ENCODE measurements at regions not wholly inside any gene's neighbourhood (a gene's known extent, or its start where the extent isn't known, plus 50 kb on each side); places are given as distances from the start of the nearest gene placed in this dataset.
"Not testable (repeated sequence)": the region's sequence is repeated elsewhere in the genome, so short reads cannot be mapped to it uniquely, and the experiment has no call there.

DNA sequence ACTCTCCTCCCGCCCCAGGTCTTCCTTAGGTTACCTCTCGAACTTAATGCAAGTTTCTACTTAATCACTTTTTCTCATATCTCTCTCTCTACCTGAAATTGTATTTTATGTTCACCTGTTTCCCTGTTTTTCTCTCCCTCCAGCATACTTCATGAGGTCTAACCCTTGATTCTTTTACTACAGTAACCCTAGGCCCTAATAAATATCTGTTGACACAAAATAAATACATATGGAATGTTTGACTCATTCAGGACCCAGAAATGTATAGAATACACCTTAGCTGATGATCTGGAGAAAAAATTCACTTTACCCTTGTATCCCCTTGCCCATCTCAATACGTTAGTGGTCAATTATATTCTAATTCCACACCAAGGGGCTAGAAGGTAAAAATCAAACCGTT is 250.9 kb upstream of the PTGER4 start:
- TF ChIP-seq, protein P1, sequence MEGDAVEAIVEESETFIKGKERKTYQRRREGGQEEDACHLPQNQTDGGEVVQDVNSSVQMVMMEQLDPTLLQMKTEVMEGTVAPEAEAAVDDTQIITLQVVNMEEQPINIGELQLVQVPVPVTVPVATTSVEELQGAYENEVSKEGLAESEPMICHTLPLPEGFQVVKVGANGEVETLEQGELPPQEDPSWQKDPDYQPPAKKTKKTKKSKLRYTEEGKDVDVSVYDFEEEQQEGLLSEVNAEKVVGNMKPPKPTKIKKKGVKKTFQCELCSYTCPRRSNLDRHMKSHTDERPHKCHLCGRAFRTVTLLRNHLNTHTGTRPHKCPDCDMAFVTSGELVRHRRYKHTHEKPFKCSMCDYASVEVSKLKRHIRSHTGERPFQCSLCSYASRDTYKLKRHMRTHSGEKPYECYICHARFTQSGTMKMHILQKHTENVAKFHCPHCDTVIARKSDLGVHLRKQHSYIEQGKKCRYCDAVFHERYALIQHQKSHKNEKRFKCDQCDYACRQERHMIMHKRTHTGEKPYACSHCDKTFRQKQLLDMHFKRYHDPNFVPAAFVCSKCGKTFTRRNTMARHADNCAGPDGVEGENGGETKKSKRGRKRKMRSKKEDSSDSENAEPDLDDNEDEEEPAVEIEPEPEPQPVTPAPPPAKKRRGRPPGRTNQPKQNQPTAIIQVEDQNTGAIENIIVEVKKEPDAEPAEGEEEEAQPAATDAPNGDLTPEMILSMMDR (conservative IDR thresholded peaks at IDR 0.05; ENCODE audit: low read depth, low read length), result no peak
- no peak for DNase-seq (ENCODE audit: low read depth)
- no peak overlapping the region for H3K4me3 ChIP-seq (ENCODE audit: low read length)

DNA sequence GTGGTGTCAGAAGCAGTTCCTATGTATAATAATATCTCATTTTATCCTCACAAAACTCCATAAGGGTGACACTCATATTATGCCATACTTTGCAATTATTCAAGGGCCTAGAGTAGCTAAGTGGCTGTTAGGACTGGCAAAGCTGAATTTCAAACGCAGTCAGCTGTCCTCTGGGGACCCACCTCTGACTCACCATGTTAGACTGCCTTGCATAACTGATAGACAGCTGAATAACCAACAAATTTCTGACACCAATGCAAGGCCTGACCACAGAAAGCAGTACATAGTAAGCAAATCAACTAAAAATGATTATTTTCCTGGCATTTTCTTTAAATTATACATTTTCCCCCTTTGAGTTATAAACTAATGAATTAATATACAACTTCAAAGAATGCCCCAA is 251.6 kb upstream of the PTGER4 start:
- TF ChIP-seq, protein P1 (conservative IDR thresholded peaks at IDR 0.05; ENCODE audit: low read depth, low read length), result no peak
- H3K4me3 ChIP-seq (ENCODE audit: low read length), result no peak overlapping the region
- no peak for DNase-seq (ENCODE audit: low read depth)

DNA sequence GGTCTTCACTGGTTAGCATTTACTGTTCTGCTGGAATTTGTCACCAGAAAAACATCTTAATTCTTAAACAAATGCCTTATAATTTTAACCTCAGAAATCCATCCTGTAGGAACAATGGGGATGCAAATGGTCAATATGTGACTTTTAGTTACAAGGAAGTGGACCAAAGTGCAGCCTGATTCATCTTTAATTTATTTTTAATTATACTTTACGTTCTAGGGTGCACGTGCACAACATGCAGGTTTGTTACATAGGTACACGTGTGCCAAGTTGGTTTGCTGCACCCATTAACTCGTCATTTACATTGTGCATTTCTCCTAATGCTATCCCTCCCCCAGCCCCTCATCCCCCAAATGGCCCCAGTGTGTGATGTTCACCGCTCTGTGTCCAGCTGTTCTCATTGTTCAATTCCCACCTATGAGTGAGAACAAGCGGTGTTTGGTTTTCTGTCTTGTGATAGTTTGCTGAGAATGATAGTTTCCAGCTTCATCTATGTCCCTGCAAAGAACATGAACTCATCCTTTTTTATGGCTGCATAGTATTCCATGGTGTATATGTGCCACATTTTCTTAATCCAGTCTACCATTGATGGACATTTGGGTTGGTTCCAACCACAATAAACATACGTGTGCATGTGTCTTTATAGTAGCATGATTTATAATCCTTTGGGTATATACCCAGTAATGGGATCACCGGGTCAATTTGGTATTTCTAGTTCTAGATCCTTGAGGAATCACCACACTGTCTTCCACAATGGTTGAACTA is 262.5 kb upstream of the PTGER4 start:
- DNase-seq (ENCODE audit: low read depth); H3K4me3 ChIP-seq (ENCODE audit: low read length): not testable (repeated sequence)

DNA sequence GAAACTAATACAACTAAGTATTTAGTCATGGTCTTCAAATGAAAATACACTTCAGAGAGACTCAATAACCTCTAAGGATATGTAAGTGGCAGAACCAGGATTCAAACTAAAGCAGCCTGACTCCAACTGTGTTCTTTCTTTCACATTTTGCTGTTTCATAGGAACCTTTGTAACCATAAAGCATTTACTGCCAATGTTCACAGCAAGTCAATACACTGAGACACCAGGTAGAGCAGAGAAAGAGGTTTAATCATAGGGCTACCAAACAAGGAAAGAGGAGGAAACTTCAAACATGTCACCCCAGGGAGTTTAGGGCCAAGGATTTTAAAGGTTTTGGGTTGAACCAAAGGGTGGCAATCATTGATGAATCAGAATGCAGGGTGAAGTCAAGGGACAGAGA is 263.1 kb upstream of the PTGER4 start:
- TF ChIP-seq, protein P1 (conservative IDR thresholded peaks at IDR 0.05; ENCODE audit: low read depth, low read length), result no peak
- no peak for DNase-seq (ENCODE audit: low read depth)
- H3K4me3 ChIP-seq (ENCODE audit: low read length), result no peak overlapping the region

DNA sequence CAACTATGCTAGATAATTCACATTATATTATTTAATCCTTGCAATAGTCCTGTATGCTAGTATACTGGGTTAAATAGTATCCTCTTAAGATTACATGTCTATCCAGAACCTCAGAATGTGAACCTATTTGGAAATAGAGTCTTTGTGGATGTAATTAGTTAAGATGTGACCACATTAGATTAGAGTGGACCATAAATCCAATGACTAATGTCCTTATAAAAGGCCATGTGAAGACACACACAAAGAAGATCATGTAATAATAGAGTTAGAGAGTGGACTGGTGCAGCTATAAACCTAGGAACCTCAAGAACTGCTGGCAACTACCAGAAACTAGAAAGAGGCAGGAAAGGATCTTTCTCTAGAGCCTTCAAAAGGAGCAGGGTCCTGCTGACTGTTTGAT is 263.6 kb upstream of the PTGER4 start:
- H3K4me3 ChIP-seq (ENCODE audit: low read length), result no peak overlapping the region
- no peak for DNase-seq (ENCODE audit: low read depth)
- TF ChIP-seq, protein P1 (conservative IDR thresholded peaks at IDR 0.05; ENCODE audit: low read depth, low read length), result no peak

DNA sequence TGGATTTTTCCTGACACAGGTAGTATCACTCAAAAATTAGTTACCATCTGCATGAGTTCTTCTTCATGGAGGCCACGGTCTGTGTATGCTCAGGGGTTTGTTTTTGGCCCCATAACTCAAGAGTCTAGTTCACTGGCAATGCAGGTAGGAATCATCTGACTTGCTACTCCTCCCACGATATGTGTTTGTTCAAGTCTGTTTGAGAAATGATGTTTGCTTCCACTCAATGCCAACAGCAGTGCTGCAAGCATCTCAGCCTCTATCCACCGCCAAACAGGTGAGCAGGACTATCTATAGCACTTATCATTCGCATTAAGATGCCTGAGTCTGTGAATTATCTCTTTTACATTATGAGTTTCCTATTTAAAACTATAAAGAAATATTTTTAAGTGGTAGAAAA is 264.8 kb upstream of the PTGER4 start:
- no peak overlapping the region for H3K4me3 ChIP-seq (ENCODE audit: low read length)
- TF ChIP-seq, protein P1 (conservative IDR thresholded peaks at IDR 0.05; ENCODE audit: low read depth, low read length), result no peak
- no peak for DNase-seq (ENCODE audit: low read depth)

DNA sequence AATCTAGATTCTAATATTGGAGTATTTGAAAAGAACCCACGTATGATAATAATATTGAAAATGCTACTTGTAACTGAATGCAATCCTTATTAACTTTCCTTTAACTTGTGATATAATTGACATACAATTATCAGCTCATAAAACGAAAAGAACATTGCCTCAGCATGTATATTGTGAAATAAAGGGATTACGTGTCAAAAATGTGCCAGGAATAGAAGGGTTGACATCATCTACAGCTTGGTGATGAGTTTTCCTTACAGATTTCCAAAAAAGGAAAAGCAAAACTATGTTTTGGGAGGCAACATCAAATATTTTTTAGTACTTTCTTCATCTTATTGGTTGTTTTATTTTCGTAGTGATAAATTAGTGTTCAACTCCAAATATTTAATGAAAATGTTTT is 266.0 kb upstream of the PTGER4 start:
- H3K4me3 ChIP-seq (ENCODE audit: low read length), result no peak overlapping the region
- TF ChIP-seq, protein P1 (conservative IDR thresholded peaks at IDR 0.05; ENCODE audit: low read depth, low read length), result no peak
- no peak for DNase-seq (ENCODE audit: low read depth)

Measured in retinal pigment epithelial cell (primary cell).